Epithelial cell of prostate (primary cell): ENCODE measurements at regions not wholly inside any gene's neighbourhood (a gene's known extent, or its start where the extent isn't known, plus 50 kb on each side); places are given as distances from the start of the nearest gene placed in this dataset.

Experiments used
- DNase-seq: peaks from one replicate; pipeline ENCODE4 v3.0.0-alpha.2; 2011; ENCODE audit warnings: low read depth, low spot score
- H3K27ac ChIP-seq: fragments of 450-650 bp; 2 replicates; pipeline ENCODE4 v1.5.1; 2017; ENCODE audit warnings: mild to moderate bottlenecking

DNA sequence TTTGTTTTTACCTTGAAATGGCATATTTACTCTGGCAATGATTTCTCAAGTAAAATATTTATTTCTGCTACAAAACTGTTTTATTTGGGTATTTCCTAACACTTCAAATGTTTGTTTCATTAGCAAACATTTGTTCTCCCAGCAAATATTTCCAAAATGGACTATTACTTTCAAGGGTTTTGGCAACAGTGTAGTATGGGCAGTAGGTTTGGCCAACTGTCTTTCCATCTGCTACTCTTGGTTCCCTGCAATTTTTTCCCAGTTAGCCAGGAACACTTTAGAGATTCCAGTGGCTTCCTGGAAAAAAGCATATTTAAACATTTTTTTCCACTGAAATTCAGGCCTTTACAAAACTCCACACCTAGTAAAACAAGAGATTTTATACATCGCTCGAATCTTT lies 466.6 kb downstream of the SLITRK6 start:
- H3K27ac ChIP-seq, result no peak overlapping the region
- DNase-seq, result no peak

DNA sequence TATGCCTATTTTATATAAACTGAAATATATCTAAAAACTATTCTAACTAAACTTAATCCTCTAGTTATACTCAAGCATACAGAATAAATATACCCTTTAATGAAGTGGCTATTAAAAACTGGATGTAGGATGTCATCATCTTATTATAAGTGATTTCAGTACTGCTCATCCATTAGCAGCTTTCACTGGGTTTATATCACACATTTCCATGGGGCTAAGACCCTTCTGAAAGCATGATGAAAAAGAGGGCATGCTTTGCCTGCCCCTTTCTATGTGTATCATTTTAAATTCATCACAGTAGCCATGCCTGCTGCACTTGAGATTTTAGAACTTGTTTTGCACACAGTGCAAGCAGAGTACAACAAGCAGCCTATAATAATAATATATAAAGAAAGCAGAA lies 477.5 kb downstream of the SLITRK6 start:
- H3K27ac ChIP-seq, result no peak overlapping the region
- DNase-seq, result no peak

DNA sequence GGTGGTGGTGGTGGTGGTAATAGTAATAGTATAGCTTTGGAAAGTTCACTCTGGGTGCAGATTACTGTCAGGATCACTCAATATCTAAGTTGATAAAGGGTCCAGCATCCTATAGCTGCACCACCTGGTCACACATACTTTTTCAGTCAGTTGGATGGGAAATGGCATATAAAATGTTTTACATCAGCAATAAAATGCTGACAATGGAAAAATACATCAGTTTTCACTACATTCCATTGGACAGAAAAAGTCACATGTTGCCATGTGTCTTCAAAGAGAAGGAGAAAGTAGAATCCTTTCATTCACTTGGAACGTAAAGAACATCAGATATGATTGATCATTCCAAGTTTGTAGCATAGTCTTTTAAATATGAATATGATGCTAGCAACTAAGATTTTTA lies 481.4 kb downstream of the SLITRK6 start:
- DNase-seq, result no peak
- H3K27ac ChIP-seq, result no peak overlapping the region

- no peak for DNase-seq
Observed at GRCh38 chr13:85316506-85317025, 482.7 kb downstream of the SLITRK6 start.

DNA sequence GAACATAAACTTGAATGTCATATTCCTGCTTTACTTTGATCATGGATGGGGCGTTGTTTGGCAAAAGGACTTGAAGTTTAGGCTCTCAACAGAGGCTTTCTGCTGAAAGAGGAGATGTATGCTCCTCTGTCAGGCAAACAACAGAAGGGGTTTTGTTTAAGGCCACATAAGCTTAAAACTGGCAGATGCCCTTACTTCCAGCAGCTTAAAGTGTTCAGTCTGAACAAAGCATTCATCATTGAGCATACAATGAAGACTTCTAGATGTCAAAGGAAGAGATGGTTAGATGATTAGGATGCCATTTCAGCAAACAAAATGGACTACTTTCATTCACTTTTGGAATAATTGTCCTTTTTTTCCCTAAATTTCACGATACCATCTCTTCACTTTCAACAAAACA lies 484.5 kb downstream of the SLITRK6 start:
- DNase-seq, result no peak
- no peak overlapping the region for H3K27ac ChIP-seq

More at GRCh38 chr13:85316506-85317025, 482.7 kb downstream of the SLITRK6 start:
- H3K27ac ChIP-seq, result no peak overlapping the region

DNA sequence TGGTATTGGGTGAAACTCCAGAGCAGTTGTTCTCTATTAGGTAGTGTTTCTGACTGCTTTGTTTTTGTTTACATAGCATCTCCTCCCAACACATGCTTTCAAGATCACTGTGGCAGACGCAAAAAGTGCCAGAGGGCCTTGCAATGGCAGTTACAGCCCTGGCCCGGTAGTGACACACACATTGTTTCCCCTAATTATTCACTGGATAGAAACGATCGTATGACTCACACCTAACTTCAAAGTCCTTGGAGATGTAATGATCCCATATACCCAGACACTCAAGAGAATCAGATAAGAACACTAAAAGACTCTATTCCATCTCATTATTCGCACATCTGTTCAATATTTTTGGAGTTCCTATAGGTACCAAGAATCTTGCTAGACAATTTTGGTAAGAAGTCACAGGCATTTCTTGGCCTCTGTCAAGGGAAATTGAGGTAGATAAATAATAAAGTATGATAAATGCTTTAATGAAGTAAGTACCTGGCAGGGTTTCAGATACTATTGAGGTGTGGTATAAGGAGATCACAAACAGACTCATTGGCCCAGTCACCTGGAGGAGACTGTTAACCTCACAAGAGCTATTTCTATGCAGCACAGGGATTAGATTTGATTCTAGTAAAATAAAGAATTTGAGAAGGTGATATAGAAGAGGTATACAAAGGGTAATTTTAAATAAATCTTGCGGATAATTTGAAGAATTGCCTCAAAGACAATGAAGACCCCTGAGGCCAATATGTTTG lies 485.3 kb downstream of the SLITRK6 start:
- peak; percentile 36 for DNase-seq
- H3K27ac ChIP-seq, result peak overlapping the region; percentile 23

DNA sequence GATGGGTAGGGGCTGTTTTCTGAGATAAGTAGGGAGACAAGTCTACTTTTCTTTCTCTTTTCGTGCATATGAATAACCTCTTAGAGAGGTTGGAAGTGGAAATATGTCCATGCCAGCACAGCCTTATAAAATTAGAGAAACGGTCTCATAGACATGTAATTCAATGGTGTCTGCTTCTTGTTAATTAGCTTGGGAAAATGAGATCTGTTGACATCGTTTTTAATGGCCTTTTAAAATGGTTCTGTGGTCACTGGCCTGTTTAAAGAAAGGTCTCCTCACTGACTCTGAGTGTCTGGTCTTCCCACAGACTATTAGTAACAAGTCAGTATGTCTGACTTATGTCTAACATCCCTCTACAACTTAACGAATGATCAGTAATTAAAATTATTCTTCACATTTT lies 487.1 kb downstream of the SLITRK6 start:
- no peak for DNase-seq

GRCh38 chr13:85303630-85304029 lies 495.6 kb downstream of the SLITRK6 start:
- H3K27ac ChIP-seq, result no peak overlapping the region
- no peak for DNase-seq

More for the DNA sequence above, 487.1 kb downstream of the SLITRK6 start:
- H3K27ac ChIP-seq, result no peak overlapping the region

DNA sequence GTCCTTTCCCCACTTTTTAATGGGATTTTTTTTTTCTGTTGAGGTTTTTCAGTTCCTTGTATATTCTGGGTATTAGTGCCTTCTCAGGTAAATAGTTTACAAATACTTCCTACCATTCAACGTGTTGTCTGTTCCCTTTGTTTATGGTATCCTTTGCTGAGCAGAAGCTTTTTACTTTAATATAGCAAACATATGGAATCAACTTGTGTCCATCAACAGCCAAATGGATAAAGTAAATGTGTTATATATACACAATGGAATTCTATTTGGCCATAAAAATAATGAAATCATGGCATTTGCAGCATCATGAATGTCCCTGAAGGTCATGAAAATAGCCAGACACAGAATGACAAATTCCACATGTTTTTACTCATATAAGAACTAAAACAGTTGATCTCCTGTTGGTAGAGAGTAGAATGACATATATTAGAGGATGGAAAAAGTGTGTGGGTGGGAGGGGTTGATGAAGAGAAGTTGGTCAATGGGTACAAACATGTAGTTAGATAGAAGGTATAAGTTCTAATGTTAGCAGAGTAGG lies 500.8 kb downstream of the SLITRK6 start:
- H3K27ac ChIP-seq, result no peak overlapping the region
- DNase-seq, result no peak

- DNase-seq, result no peak
- H3K27ac ChIP-seq, result no peak overlapping the region
Observed at GRCh38 chr13:85288698-85289097, 510.5 kb downstream of the SLITRK6 start.

DNA sequence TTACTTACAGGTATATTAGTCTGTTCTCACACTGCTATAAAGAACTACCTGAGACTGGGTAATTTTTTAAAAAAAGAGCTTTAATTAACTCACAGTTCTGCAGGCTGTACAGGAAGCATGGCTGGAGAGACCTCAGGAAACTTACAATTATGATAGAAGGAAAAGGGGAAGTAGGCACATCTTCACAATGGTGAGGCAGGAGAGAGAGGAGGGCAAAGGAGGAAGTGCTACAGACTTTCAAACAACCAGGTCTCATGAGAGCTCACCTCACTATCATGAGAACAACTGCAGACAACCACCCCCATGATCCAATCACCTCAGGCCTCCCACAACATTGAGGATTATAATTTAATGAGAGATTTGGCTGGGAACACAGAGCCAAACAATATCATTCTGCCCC lies 511.7 kb downstream of the SLITRK6 start:
- DNase-seq, result no peak
- H3K27ac ChIP-seq, result no peak overlapping the region

GRCh38 chr13:85286081-85286480 lies 513.1 kb downstream of the SLITRK6 start:
- H3K27ac ChIP-seq, result no peak overlapping the region
- no peak for DNase-seq

- no peak for DNase-seq
- H3K27ac ChIP-seq, result no peak overlapping the region
Observed at GRCh38 chr13:85284349-85284748, 514.9 kb downstream of the SLITRK6 start.

DNA sequence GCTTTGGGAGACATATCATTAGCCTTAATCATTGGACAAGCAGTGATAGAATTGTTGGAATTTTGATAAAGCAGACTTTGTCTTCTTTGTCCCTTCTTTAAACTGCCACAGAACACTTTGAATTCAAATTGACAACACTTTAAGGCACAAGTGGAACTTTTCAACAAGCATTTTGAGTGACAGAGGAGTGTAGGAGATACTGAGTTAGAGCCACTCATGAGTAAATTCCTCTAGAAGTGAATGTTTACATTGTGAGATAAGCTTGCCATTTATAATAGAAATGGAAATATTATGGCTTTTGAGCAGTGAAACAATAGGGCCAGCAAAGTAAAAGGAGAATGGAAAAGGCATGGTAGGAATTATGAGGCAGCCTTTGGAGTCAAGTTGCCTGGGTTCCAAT lies 515.8 kb downstream of the SLITRK6 start:
- DNase-seq, result no peak
- H3K27ac ChIP-seq, result no peak overlapping the region

DNA sequence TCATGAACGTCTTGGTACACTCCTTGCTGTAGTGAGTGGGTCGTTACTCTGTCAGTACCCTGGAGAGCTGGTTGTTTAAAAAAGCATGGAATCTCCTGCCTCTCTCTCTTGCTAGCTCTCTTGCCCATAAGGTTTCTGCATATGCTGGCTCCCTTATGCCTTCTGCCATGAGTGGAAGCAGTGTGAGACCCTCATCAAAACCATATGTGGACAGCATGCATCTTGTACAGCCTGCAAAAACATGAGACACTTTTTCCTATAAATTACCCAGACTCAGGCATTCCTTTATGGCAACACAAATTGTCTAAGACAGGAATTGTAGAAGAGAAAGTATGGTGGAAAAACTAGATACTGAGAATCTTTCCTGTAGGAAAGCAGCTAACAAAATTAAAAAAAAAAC lies 516.3 kb downstream of the SLITRK6 start:
- no peak overlapping the region for H3K27ac ChIP-seq

DNA sequence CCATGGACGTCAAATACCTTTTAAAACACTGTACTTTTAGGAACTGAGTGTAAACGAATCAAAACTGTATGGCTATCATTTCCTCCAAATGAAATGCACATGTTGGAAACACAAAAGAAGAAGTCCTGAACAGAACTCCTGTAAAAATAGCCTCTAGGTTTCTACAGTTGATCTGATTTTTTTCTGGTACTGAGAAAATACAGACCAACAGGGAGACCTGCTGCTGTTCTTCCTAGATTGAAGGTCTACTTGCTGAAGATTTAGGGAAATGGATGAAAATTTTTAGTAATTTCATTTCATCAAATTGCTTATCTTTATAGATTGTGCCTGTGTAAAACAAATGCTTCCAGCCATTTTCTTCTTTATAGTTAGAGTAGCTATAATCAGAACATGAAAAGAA lies 520.4 kb downstream of the SLITRK6 start:
- DNase-seq, result no peak
- H3K27ac ChIP-seq, result no peak overlapping the region

More for the DNA sequence above, 516.3 kb downstream of the SLITRK6 start:
- no peak for DNase-seq

GRCh38 chr13:85277748-85278147 lies 521.5 kb downstream of the SLITRK6 start:
- H3K27ac ChIP-seq, result no peak overlapping the region
- DNase-seq, result no peak

DNA sequence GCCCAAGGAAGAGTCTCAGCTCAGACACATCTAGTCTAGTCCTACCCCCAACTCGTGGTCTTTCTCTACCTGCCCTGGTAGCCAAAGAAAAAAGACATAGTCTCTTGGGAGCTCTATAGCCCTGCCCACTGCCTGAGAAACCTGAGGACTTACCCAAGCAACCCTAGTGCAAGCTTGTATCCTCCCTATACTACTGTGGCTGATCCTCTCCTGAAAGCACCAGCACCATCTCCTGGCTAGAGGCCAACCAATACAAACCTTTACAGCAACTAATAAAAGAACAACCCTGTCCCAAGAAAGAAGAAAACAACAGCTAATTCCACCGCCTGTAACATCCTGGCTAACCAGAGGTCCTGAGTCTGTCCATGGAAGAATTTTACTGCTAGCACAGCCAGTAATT lies 532.4 kb downstream of the SLITRK6 start:
- H3K27ac ChIP-seq, result no peak overlapping the region

GRCh38 chr13:85266331-85266730 lies 532.9 kb downstream of the SLITRK6 start:
- H3K27ac ChIP-seq, result no peak overlapping the region

More for the DNA sequence above, 532.4 kb downstream of the SLITRK6 start:
- no peak for DNase-seq

DNA sequence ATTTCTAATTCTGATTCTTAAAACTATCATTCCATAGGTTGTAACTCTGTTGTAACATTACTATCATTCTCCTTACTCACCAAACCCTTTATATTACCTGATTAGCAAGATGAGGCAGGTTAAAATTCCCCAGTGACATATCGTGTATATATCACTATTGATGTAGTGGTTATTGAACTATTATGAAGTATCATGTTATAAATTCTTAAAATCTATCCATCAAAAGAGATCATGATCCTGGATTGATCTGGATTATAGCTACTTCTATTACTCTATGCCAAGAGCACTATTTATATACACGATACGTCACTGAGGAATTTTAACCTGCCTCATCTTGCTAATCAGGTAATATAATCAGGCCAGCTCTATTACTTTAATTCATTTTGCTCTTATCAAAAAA lies 533.9 kb downstream of the SLITRK6 start:
- H3K27ac ChIP-seq, result no peak overlapping the region
- no peak for DNase-seq

More at GRCh38 chr13:85266331-85266730, 532.9 kb downstream of the SLITRK6 start:
- DNase-seq, result no peak

- no peak for DNase-seq
- H3K27ac ChIP-seq, result no peak overlapping the region
Observed at GRCh38 chr13:85262499-85262898, 536.7 kb downstream of the SLITRK6 start.
